GM23338 (cell line): ENCODE measurements at regions not wholly inside any gene's neighbourhood (a gene's known extent, or its start where the extent isn't known, plus 50 kb on each side); places are given as distances from the start of the nearest gene placed in this dataset.

Experiments
- ATAC-seq: fragments of 200-7000 bp; cut with Tn5 transposase; 3 replicates; pipeline ENCODE4 v1.9.1; 2020
- DNase-seq: peaks from one replicate; pipeline ENCODE4 v3.0.0-alpha.2; 2015; ENCODE audit warnings: low spot score
- H2AFZ ChIP-seq: fragments of 200-600 bp; sonication (generic); 2 replicates; pipeline ENCODE4 v1.8.0; 2016; ENCODE audit warnings: antibody characterized with exemption, mild to moderate bottlenecking, moderate library complexity
- H3F3A ChIP-seq: fragments of 200-600 bp; sonication (generic); replicated peaks from 2 replicates; pipeline ENCODE4 v1.8.0; 2017; ENCODE audit warnings: antibody characterized with exemption, mixed run types, low read depth
- H3K27ac ChIP-seq: fragments of 200-600 bp; sonication (generic); 2 replicates; pipeline ENCODE4 v1.6.1; 2016; ENCODE audit warnings: low read depth
- H3K27me3 ChIP-seq: fragments of 200-600 bp; sonication (generic); 2 replicates; pipeline ENCODE4 v1.8.0; 2016; ENCODE audit warnings: mild to moderate bottlenecking, mixed run types, moderate library complexity; ENCODE audit not compliant: insufficient read depth
- H3K36me3 ChIP-seq: fragments of 200-600 bp; sonication (generic); 2 replicates; pipeline ENCODE4 v1.8.0; 2016; ENCODE audit warnings: mild to moderate bottlenecking; ENCODE audit not compliant: insufficient read depth
- H3K4me1 ChIP-seq: fragments of 200-600 bp; sonication (generic); 2 replicates; pipeline ENCODE4 v1.8.0; 2016; ENCODE audit warnings: mild to moderate bottlenecking, moderate library complexity; ENCODE audit not compliant: insufficient read depth
- H3K4me2 ChIP-seq: fragments of 200-600 bp; sonication (generic); 2 replicates; pipeline ENCODE4 v1.7.1; 2017; ENCODE audit warnings: mixed run types
- H3K4me3 ChIP-seq: fragments of 200-600 bp; sonication (generic); 2 replicates; pipeline ENCODE4 v1.6.1; 2016; ENCODE audit warnings: mixed run types
- H3K79me2 ChIP-seq: fragments of 200-600 bp; sonication (generic); replicated peaks from 2 replicates; pipeline ENCODE4 v1.8.0; 2017; ENCODE audit warnings: mild to moderate bottlenecking; ENCODE audit not compliant: insufficient read depth
- H3K9me2 ChIP-seq: fragments of 200-600 bp; sonication (generic); 2 replicates; pipeline ENCODE4 v1.8.0; 2017; ENCODE audit not compliant: insufficient read depth
- H4K20me1 ChIP-seq: fragments of 200-600 bp; sonication (generic); replicated peaks from 2 replicates; pipeline ENCODE4 v1.8.0; 2017; ENCODE audit warnings: mild to moderate bottlenecking; ENCODE audit not compliant: insufficient read depth
- H3K27ac Mint-ChIP-seq: 2 replicates; pipeline ENCODE4 v1.8.0; 2020; ENCODE audit warnings: inconsistent platforms, mild to moderate bottlenecking, moderate library complexity, mixed read lengths
- H3K27me3 Mint-ChIP-seq: 3 replicates; pipeline ENCODE4 v1.8.0; 2022; ENCODE audit warnings: low read depth, mild to moderate bottlenecking, moderate library complexity, mixed read lengths, inconsistent platforms; ENCODE audit not compliant: insufficient read depth, poor library complexity
- H3K36me3 Mint-ChIP-seq: 3 replicates; pipeline ENCODE4 v1.8.0; 2021; ENCODE audit warnings: low read depth, mild to moderate bottlenecking, inconsistent platforms, moderate library complexity, mixed read lengths
- H3K4me1 Mint-ChIP-seq: 3 replicates; pipeline ENCODE4 v1.8.0; 2020; ENCODE audit warnings: mild to moderate bottlenecking, inconsistent platforms, mixed read lengths
- H3K4me3 Mint-ChIP-seq: 3 replicates; pipeline ENCODE4 v1.8.0; 2021; ENCODE audit warnings: moderate library complexity, mild to moderate bottlenecking, inconsistent platforms, mixed read lengths
- H3K9me3 Mint-ChIP-seq: 3 replicates; pipeline ENCODE4 v1.8.0; 2020; ENCODE audit warnings: moderate library complexity, mild to moderate bottlenecking, inconsistent platforms, mixed read lengths
- CREB1 ChIP-seq: fragments of 250-450 bp; sonication (Bioruptor Pico); IDR thresholded peaks from 2 replicates; pipeline ENCODE4 v1.5.0; 2020; ENCODE audit warnings: low read depth, mild to moderate bottlenecking, moderate library complexity
- EZH2 ChIP-seq: fragments of 200-600 bp; sonication (generic); IDR thresholded peaks from one replicate; pipeline ENCODE4 v1.8.0; 2017; ENCODE audit warnings: antibody characterized with exemption, mild to moderate bottlenecking, low read depth; ENCODE audit not compliant: unreplicated experiment
- EZH2phosphoT487 ChIP-seq: fragments of 200-600 bp; sonication (generic); IDR thresholded peaks from one replicate; pipeline ENCODE4 v1.8.1; 2018; ENCODE audit warnings: antibody characterized with exemption; ENCODE audit not compliant: unreplicated experiment
- JUNB ChIP-seq: IDR thresholded peaks from one replicate; pipeline ENCODE4 v1.6.1; 2016; ENCODE audit warnings: antibody characterized with exemption; ENCODE audit not compliant: unreplicated experiment
- NANOG ChIP-seq: IDR thresholded peaks from 2 replicates; pipeline ENCODE4 v1.6.1; 2016; ENCODE audit warnings: antibody characterized with exemption, borderline replicate concordance
- POLR2AphosphoS5 ChIP-seq: IDR thresholded peaks from 2 replicates; pipeline ENCODE4 v1.6.1; 2016; ENCODE audit warnings: antibody characterized with exemption, low read depth
- STAT1 ChIP-seq: IDR thresholded peaks from one replicate; pipeline ENCODE4 v1.6.1; 2016; ENCODE audit warnings: antibody characterized with exemption; ENCODE audit not compliant: unreplicated experiment
- ZNF114 ChIP-seq: fragments of 250-450 bp; sonication (Bioruptor Pico); IDR thresholded peaks from 2 replicates; pipeline ENCODE4 v1.5.0; 2020; ENCODE audit warnings: mild to moderate bottlenecking, moderate library complexity
- ZNF331 ChIP-seq: fragments of 250-450 bp; sonication (Bioruptor Pico); IDR thresholded peaks from 2 replicates; pipeline ENCODE4 v1.5.0; 2020; ENCODE audit warnings: low read depth, mild to moderate bottlenecking, moderate library complexity
- TF ChIP-seq, protein P1 (sequence below): IDR thresholded peaks from 2 replicates; pipeline ENCODE4 v1.6.1; 2016; ENCODE audit warnings: antibody characterized with exemption
- TF ChIP-seq, protein P2 (sequence below): fragments of 250-450 bp; sonication (Bioruptor Pico); IDR thresholded peaks from 2 replicates; pipeline ENCODE4 v1.5.0; 2020; ENCODE audit warnings: mild to moderate bottlenecking, moderate library complexity
- TF ChIP-seq, protein P3 (sequence below), 2 experiments: fragments of 200-600 bp in 1 of 2; sonication (generic) in 1 of 2; conservative IDR thresholded peaks; 2 replicates each; pipeline versions ENCODE4 v1.5.1 to v1.6.1; 2016 to 2017; ENCODE audit warnings: antibody characterized with exemption in 2 of 2, low read depth in 2 of 2, mild to moderate bottlenecking in 2 of 2, moderate library complexity in 1 of 2

- TF ChIP-seq NANOG: no peak
- TF ChIP-seq, protein P1, sequence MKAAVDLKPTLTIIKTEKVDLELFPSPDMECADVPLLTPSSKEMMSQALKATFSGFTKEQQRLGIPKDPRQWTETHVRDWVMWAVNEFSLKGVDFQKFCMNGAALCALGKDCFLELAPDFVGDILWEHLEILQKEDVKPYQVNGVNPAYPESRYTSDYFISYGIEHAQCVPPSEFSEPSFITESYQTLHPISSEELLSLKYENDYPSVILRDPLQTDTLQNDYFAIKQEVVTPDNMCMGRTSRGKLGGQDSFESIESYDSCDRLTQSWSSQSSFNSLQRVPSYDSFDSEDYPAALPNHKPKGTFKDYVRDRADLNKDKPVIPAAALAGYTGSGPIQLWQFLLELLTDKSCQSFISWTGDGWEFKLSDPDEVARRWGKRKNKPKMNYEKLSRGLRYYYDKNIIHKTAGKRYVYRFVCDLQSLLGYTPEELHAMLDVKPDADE: no peak
- TF ChIP-seq ZNF114: no peak
These were observed 223.2 kb downstream of the PCSK1 start (continued) for GRCh38 chr5:96209829-96210228.

- no peaks in the 10 kb centered on the region for H3K4me1 Mint-ChIP-seq
- H3K9me3 Mint-ChIP-seq: peaks cover 7% of the 10 kb centered on the region; the same call in 2 of the 3 replicates
- H3K79me2 ChIP-seq: no peaks in the 10 kb centered on the region
- H3K36me3 ChIP-seq: no peaks in the 10 kb centered on the region
- no peaks in the 10 kb centered on the region for H3F3A ChIP-seq
- no peak overlapping the region for H3K4me2 ChIP-seq
- no peaks in the 10 kb centered on the region for H3K27me3 ChIP-seq
- no peak overlapping the region for H3K27ac ChIP-seq
- no peak overlapping the region for H3K4me3 ChIP-seq
- H3K9me2 ChIP-seq: no peaks in the 10 kb centered on the region
- H2AFZ ChIP-seq: no peak overlapping the region
- no peak overlapping the region for H3K27ac Mint-ChIP-seq
- H3K27me3 Mint-ChIP-seq: no peaks in the 10 kb centered on the region
- H4K20me1 ChIP-seq: no peaks in the 10 kb centered on the region
- no peak overlapping the region for H3K4me3 Mint-ChIP-seq
- peaks cover 3% of the 10 kb centered on the region; the same call in 1 of the 3 replicates for H3K36me3 Mint-ChIP-seq
- no peaks in the 10 kb centered on the region for H3K4me1 ChIP-seq
- ATAC-seq: no peak
- DNase-seq: no peak
- TF ChIP-seq EZH2 (no peak), CREB1 (CRISPR knock-in tag) (no peak), ZNF114 (no peak), JUNB (no peak), STAT1 (no peak), NANOG (no peak), ZNF331 (CRISPR knock-in tag) (no peak), POLR2AphosphoS5 (no peak), EZH2phosphoT487 (no peak)
- TF ChIP-seq, protein P1: no peak
- TF ChIP-seq, protein P2, sequence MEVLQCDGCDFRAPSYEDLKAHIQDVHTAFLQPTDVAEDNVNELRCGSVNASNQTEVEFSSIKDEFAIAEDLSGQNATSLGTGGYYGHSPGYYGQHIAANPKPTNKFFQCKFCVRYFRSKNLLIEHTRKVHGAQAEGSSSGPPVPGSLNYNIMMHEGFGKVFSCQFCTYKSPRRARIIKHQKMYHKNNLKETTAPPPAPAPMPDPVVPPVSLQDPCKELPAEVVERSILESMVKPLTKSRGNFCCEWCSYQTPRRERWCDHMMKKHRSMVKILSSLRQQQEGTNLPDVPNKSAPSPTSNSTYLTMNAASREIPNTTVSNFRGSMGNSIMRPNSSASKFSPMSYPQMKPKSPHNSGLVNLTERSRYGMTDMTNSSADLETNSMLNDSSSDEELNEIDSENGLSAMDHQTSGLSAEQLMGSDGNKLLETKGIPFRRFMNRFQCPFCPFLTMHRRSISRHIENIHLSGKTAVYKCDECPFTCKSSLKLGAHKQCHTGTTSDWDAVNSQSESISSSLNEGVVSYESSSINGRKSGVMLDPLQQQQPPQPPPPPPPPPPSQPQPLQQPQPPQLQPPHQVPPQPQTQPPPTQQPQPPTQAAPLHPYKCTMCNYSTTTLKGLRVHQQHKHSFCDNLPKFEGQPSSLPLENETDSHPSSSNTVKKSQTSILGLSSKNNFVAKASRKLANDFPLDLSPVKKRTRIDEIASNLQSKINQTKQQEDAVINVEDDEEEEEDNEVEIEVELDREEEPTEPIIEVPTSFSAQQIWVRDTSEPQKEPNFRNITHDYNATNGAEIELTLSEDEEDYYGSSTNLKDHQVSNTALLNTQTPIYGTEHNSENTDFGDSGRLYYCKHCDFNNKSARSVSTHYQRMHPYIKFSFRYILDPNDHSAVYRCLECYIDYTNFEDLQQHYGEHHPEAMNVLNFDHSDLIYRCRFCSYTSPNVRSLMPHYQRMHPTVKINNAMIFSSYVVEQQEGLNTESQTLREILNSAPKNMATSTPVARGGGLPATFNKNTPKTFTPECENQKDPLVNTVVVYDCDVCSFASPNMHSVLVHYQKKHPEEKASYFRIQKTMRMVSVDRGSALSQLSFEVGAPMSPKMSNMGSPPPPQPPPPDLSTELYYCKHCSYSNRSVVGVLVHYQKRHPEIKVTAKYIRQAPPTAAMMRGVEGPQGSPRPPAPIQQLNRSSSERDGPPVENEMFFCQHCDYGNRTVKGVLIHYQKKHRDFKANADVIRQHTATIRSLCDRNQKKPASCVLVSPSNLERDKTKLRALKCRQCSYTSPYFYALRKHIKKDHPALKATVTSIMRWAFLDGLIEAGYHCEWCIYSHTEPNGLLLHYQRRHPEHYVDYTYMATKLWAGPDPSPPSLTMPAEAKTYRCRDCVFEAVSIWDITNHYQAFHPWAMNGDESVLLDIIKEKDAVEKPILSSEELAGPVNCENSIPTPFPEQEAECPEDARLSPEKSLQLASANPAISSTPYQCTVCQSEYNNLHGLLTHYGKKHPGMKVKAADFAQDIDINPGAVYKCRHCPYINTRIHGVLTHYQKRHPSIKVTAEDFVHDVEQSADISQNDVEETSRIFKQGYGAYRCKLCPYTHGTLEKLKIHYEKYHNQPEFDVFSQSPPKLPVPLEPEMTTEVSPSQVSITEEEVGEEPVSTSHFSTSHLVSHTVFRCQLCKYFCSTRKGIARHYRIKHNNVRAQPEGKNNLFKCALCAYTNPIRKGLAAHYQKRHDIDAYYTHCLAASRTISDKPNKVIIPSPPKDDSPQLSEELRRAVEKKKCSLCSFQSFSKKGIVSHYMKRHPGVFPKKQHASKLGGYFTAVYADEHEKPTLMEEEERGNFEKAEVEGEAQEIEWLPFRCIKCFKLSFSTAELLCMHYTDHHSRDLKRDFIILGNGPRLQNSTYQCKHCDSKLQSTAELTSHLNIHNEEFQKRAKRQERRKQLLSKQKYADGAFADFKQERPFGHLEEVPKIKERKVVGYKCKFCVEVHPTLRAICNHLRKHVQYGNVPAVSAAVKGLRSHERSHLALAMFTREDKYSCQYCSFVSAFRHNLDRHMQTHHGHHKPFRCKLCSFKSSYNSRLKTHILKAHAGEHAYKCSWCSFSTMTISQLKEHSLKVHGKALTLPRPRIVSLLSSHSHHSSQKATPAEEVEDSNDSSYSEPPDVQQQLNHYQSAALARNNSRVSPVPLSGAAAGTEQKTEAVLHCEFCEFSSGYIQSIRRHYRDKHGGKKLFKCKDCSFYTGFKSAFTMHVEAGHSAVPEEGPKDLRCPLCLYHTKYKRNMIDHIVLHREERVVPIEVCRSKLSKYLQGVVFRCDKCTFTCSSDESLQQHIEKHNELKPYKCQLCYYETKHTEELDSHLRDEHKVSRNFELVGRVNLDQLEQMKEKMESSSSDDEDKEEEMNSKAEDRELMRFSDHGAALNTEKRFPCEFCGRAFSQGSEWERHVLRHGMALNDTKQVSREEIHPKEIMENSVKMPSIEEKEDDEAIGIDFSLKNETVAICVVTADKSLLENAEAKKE (CRISPR knock-in tag): no peak
- TF ChIP-seq, protein P3, sequence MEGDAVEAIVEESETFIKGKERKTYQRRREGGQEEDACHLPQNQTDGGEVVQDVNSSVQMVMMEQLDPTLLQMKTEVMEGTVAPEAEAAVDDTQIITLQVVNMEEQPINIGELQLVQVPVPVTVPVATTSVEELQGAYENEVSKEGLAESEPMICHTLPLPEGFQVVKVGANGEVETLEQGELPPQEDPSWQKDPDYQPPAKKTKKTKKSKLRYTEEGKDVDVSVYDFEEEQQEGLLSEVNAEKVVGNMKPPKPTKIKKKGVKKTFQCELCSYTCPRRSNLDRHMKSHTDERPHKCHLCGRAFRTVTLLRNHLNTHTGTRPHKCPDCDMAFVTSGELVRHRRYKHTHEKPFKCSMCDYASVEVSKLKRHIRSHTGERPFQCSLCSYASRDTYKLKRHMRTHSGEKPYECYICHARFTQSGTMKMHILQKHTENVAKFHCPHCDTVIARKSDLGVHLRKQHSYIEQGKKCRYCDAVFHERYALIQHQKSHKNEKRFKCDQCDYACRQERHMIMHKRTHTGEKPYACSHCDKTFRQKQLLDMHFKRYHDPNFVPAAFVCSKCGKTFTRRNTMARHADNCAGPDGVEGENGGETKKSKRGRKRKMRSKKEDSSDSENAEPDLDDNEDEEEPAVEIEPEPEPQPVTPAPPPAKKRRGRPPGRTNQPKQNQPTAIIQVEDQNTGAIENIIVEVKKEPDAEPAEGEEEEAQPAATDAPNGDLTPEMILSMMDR (conservative IDR thresholded peaks at IDR 0.05; ENCODE audit: low read depth in 2 of 2): no peak
These were observed 225.6 kb downstream of the PCSK1 start for GRCh38 chr5:96207420-96207819.
